NK-92 (cell line): ENCODE measurements at regions not wholly inside any gene's neighbourhood (a gene's known extent, or its start where the extent isn't known, plus 50 kb on each side); places are given as distances from the start of the nearest gene placed in this dataset.
"Not testable (repeated sequence)": the region's sequence is repeated elsewhere in the genome, so short reads cannot be mapped to it uniquely, and the experiment has no call there.

Experiments
- DNase-seq: peaks from one replicate; lab custom pipeline; 2025; ENCODE audit not compliant: unreplicated experiment; lab: John Stamatoyannopoulos, UW

DNA sequence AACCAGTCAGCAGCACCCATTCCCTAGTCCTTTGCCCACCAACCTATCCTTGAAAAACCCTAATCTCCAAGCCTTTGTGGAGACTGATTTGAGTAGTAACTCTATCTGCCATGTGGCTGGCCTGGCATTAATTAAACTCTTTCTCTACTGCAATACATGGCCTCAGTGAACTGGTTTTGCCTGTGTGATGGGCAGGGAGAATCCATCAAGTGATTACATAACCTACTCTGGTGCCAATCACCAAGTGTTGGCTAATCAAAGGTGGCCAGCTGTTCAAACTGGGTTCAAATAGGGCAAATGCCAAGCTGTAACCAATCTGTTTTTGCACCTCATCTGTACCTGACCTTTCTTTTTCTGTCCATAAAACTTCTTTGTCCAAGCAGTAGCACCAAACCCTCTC is 139.8 kb upstream of the XPO1 start:
- no peak for DNase-seq

DNA sequence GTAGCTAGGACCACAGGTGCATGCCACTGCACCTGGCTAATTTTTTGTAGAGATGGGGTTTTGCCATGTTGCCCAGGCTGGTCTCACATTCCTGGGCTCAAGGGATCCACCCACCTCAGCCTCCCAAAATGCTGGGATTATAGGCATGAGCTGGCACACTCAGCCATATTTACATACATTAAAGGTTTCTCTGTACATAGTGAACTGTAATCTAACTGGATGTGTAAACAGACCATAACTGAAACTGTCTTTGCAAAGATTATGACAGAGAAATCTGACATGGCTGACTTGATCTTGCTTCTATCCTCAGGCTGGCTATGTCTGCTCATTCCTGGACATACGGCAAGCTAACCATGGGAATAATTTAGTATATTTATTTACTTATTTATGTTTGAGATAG is 139.2 kb upstream of the XPO1 start:
- DNase-seq, result no peak

DNA sequence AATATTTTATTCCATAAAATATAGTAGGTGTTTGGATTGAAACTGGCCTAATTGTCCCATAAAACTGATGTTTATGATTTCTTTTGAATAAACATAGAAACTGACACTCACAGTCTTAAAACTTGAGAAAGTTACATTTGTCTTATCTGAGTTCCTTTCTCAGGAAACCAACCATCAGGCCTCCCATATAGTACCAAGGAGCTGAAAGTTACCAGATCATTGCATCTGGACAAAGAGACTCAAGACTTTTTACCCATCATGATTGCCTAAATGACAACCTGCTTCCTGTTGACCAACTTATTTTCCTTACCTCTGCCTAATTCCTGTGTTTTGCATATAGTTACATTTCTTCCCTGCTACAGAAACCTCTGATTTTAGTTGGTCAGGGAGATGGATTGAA is 137.0 kb upstream of the XPO1 start:
- DNase-seq, result no peak

DNA sequence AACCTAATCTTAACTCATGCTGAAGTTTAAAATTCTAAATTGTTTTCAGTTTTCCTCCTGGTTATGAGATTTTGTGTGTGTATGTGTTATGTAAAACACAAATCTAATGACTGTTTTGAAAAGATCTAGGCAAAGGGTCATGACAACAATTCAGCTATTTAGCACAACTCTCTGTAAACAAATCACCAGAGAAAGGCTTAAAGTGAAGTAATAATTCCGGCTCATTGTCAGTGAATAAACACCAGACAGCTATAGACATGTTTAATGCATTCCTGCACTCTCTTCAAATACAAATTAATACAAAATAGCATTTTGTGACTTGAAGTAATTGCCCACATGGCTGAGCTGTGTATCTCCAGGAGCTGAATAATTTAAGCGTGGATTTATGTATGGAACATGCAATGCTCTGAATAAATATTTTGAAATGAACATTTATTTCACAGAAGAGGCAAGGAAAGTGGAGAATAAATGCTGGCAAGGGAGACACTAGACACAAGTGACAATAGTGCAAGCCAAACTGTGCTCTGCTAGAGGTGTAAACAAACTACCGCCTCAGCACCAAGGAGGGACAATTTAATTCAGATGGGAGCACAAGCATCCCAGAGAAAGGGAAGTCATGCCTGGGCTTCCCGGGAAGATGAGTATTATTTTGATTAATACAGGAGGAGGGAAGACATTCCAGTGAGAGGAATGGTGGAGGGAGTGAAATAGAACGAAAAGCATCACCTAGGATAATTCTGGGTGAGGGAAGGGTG is 133.6 kb upstream of the XPO1 start:
- DNase-seq, result no peak

DNA sequence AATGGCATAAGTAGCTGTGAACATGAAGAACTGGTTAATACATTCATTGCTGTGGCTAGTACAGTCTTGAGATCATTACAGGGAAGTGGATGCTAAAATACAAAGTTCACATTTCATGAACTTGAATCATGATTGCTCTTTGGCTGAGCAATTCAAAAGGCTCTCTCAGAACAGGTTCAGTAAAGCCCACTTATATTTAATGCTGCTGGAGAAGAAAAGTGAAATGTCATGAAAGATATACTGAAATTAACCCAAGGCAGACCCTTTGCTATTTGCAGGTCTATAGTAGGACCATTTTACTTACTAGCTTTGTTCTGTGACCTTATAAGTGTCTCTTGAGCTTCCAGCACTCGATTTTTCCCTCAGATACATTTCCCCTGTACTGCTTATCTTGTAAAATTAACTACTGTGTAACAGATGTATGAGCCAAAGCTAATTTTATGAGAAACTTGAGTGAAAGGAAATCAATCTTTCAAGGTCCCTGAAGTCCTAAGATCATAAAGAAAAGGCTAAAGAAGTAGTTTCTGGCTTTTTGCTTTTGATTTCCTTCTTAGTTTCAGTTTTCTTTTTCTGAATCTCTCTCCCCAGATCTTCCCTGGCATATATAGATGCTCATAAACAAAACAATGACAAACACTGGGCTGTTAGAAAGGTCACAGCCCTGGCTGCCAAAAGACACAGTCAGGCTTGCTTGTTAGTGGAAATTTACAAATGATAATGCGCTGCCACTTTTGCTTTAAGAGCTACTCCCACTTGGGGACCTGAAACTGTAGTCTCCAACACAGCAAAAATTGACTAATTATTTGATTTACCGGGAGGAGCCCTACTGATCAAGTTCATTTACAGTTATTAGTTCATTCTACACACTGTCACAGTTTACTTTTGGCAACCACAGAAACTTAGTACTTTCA is 132.7 kb upstream of the XPO1 start:
- no peak for DNase-seq

DNA sequence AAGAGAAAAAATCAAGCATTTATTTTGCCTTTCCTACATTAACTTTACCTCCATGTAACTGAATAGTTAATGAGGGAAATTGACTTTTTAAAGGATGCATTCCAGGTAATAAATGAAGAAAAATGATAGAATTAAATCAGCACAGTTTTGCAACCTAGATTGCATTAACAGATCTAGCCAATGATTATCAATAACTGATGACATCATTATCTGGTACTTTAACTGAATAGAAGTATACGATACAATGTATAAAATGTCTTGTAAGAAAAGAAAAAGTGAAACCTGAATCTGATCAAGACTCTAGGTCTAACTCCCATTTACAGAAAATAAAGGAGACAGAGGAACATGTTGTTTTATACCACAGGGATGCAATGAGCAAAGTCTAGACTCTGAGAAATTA is 126.0 kb upstream of the XPO1 start:
- no peak for DNase-seq

DNA sequence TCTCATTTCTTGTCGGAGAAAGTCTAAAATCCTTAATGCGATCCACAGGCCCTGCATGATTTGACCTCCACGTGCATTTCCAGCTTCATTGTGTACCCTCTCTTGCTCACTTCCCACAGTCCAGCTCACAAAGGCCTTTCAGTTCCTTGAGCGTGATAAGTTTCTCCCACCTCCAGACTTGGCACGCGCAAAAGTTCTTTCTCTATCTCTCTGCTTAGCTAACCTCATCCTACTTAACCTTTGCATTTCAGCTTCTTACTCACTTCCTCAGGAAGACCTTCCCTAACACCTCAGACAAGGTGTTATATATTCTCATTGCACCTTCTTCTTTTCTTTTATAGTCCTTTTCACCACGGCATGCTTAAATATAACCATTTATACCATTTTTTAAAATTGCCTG is 124.8 kb upstream of the XPO1 start:
- DNase-seq, result no peak

DNA sequence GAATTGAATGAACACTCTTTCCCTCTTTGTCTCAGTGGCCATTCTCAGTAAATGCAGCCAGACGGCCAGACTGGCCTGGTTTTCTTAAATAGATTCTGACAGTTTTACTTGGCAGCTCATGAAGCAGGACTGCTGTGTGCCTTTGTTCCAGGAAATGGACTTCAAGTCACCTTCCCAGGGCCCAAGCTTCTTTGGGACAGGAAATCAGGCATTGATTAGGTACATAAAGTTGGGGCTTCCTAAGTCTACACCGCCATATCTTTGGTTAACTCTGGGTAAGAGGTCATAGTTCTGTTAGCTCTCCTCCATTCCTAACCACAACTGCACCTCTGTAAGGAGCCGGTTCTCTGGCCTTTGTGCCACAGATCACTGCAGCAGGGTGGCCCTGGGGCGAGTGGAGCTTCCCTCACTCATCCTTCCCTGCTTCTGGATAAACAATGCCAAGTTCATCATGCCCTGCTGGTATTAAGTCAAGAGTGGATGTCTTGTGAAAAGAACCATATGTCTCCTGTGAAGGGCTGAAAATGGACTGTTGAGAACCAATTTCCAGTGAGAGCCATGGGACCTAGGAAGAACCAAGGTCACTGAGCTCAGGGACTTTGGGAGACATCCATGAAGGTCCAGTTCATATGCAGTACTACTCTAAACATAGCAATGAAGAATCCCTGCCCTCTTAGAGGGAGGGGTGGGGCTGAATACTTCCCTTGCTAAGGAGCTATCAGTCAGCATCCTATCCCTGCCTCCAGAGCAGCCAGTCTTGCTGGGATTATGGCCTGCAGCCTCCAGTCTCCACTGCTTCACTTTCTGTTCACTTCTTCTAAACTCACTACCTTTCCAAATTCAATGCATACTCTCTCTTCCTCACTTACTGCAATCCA is 122.6 kb upstream of the XPO1 start:
- no peak for DNase-seq

DNA sequence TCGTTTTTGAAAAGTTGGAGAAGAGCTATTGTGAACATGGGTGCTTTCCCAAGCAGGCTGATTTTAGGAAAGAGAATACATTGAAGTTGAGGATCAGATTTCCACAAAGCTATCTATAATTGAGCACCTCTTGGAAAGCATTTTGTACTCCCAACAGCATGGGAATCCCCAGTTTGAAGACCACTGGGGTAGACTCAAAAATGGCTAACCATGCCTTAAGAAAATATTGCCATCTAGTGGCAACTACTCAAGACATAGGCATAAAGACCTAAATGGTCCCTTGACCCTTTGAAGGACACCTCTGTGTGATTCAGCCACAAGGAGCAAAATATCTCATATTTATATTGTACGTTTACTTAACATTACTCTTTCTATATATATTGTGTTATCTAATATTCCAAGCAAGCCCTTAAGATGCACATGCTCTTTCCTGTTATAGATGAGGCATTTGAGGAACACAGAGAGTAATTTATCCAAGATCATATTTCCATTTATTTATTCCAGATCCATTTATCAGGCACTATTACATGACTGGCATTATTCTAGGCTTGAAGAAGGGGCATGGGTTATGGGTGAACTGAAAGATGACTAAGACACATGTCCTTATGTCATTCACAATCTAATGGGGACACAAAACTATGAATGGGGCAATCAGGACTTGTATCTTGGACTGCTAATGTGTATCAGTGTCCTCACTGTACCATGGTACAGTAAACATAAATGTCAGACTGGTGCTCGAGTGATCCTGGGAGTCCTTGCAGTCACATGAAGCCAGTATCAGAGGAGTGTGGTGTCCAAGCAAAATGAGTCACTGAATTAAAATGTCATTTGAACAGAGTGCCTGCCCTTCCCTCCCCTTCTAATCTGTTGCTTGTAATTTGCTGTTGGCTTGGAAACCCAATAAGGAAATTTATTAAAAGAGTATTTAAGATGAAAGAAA is 121.0 kb upstream of the XPO1 start:
- no peak for DNase-seq

DNA sequence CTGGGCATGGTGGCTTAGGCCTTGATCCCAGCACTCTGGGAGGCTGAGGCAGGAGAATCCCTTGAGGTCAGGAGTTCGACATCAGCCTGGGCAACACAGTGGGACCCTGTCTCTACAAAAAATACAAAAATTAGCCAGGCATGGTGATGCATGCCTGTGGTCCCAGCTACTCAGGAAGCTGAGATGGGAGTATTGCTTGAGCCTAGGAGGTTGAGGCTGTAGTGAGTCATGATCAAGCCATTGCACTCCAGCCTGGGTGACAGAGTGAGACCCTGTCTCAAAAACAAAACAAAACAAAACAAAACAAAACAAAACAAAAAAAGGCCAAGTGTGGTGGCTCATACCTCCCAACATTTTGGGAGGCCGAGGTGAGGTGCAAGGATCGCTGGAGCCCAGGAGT is 111.8 kb upstream of the XPO1 start:
- DNase-seq, result not testable (repeated sequence)

DNA sequence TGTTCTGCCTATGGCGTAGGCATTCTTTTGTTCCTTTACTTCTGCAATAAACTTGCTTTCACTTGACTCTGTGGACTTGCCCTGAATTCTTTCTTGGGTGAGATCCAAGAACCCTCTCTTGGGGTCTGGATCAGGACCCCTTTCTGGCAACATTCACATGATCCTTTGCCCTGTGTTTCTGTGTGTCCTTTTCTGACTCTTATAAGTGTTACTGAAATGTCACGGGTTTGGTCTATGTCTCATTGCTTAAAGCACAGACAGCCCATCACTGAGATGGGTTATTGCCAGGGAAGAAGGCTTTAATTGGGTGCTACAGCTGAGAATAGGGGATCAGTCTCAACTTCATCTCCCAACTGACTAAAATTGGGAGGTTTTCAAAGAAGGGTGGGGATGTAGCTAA is 110.9 kb upstream of the XPO1 start:
- no peak for DNase-seq

DNA sequence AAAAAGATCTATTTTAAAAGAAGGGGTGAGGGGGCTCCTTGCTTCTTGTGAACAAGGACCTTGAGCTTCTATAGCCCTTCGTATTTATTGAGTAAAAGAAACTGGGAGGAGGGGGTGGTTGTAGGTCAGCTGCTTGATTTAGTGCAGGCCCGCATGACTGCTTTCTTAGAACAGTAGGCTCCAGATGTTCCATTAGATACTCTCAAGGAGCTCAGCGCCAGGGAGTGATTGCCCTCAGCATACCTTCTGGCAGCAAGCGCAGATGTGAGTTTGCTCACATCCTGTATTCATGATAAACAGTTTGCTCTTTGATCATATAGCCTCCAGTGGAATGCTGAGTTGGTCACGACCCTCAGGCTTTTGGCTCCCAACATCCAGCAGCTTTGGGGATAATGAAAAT is 108.9 kb upstream of the XPO1 start:
- DNase-seq, result no peak

DNA sequence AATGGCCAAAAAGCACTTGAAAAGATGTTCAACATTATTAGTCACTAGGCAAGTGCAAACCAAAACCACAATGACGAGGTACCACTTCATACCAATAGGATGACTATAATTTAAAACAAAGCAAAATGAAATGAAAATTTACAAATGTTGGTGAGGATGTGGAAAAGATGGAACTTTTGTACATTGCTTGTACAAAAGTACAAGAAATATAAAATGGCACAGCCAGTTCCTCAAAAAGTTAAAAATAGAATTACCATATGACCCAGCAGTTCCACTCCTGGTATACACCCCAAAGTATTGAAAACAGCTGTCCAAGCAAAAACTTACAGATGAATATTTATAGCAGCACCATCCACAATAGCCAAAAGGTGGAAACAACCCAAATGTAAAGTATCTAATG is 107.8 kb upstream of the XPO1 start:
- no peak for DNase-seq

DNA sequence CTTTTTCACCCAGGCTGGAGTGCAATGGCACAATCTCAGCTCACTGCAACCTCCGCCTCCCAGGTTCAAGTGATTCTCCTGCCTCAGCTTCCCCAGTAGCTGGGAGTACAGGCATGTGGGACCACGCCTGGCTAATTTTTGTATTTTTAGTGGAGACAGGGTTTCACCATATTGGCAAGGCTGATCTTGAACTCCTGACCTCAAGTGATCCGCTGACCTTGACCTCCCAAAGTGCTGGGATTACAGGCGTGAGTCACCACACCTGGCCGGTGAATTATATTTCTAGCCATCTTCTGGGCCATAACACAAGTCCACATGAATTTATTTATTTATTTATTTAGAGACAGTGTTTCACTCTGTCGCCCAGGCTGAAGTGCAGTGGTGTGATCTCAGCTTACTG is 105.0 kb upstream of the XPO1 start:
- DNase-seq, result not testable (repeated sequence)

DNA sequence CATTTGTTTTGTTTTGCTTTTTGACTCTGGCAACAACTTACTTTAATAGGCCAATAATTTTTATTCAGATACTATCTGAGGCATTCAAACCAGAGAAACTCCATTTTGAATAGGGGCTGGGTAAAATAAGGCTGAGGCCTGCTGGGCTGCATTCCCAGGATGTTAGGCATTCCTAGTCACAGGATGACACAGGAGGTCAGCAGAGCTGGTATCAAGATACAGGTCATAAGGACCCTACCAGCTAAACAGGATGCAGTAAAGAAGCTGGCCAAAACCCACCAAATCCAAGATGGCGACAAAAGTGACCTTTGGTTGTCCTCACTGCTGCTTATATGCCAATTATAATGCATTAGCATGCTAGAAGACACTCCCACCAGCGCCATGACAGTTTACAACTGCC is 102.2 kb upstream of the XPO1 start:
- DNase-seq, result no peak

DNA sequence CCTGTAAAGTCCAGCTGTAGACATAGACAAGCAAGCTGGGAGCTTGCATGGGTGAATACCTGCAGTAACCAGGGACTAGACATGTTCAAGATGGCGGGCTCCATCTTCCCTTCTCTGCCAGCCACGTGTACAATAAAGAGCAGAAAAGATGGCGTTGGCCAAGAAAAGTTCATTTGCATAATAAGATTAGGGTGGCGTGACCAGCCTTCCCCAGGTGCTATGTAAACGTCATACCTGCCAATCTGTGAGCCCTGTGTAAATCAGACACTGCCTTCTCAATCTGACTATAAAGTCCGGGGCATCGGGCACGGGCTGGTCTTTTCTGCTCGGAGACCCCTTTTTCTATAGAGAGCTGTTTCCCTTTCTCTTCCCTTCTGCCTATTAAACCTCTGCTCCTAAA is 101.6 kb upstream of the XPO1 start:
- DNase-seq, result no peak

DNA sequence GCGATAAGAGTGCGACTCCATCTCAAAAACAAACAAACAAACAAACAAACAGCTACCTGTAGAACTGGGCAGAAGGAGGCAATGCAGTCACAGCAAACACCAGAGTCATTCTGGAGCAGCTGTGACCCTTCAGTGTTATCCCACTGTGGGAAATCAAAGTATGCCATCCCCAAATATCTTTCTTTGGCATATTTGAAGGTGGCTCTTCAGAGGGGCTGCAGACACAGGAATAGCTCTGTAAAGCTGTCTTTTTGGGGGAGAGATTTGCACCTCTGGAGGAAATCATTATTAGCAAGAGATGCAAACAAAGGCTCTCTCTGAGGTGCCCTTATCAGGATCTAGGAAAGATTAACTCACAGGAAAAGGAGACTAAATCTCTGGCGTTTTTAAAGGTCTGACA is 98.5 kb upstream of the XPO1 start:
- no peak for DNase-seq

DNA sequence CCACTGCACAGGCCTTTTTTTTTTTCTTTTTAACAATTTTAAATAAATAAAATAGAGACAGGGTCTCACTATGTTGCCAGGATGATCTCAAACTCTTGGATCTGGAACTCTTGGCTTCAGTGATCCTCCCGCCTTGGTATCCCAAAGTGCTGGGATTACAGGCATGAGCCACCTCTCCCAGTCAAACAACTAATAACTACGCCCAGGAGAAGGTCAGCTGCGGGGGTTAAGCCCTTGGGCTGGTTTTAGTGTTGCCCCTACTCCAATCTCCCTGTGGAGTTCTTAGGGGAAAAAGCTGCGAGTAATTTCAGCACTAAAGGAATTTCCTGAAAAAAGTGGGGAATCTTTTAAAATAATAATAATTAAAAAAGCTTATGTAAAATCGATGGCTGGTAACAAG is 96.4 kb upstream of the XPO1 start:
- no peak for DNase-seq

DNA sequence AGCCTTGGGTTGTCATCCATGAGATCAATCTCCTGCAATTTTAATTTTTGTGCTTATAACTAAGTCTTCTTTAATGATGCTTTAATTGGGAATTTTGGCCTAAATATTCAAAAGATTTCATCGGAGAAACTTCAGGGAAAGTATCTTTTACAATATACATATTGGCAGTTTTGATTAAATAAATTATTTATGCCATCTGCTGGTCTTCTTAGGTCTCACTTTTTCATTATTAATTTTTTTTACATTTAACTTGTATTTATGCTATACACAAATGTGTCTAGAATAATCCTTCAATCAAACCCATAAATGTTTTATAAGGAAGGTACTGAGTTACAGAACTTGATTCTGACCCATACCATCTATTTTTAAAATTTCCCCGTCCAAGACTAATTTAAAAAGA is 95.1 kb upstream of the XPO1 start:
- no peak for DNase-seq
